ENCODE measurements at regions not wholly inside any gene's neighbourhood (a gene's known extent, or its start where the extent isn't known, plus 50 kb on each side); places are given as distances from the start of the nearest gene placed in this dataset.

DNA sequence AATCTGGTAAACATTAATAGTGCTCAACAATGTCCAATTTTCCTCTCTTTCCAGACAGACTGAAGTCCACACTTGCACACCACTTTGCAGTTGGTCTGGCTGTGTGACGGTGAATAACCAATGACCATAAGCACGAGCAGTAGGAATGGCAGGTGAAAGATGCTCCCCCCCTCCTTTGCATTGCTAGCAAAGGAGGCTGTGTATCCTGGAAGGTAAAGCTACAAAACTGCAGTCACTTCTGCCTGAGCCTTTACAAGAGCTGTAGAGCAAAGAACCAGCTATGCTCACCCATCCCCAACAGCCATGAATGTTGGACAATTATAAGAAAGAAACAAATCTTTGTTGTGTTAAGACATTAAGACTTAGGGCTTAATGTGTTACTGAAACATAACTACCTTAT is 178.0 kb downstream of the IPMK start:
- no peak overlapping the region for H3K4me2 ChIP-seq (ENCODE audit: insufficient read depth, low read length, poor library complexity, severe bottlenecking)
- no peak overlapping the region for H3K4ac ChIP-seq (ENCODE audit: low read length)
- H4K91ac ChIP-seq (ENCODE audit: low read depth, low read length, poor library complexity), result no peak overlapping the region
- DNase-seq (ENCODE audit: low spot score), result no peak
- no peaks in the 10 kb centered on the region for H3K4me1 ChIP-seq (ENCODE audit: control insufficient read depth in 2 of 2, insufficient read depth in 1 of 2, low read depth in 1 of 2, low read length in 2 of 2)
- no peak overlapping the region for H3K14ac ChIP-seq (ENCODE audit: low read length)
- no peak overlapping the region for H3K27ac ChIP-seq (replicated peaks; ENCODE audit: low read length)
- no peaks in the 10 kb centered on the region for H3K36me3 ChIP-seq (replicated peaks in 1 of 2; ENCODE audit: control insufficient read depth in 2 of 2, insufficient read depth in 2 of 2, low read length in 2 of 2)
- no peak overlapping the region for H3K4me3 ChIP-seq (ENCODE audit: low read length in 2 of 2)
- H4K8ac ChIP-seq (ENCODE audit: low read depth, low read length), result no peak overlapping the region
- H3K79me1 ChIP-seq (ENCODE audit: low read depth, low read length), result no peaks in the 10 kb centered on the region
- H2BK5ac ChIP-seq (ENCODE audit: low read length), result no peak overlapping the region
- no CpG with 5 or more reads among the region's 2 CpGs for WGBS, 2 donors (ENCODE audit: extremely low coverage in 2 of 2, insufficient read length in 2 of 2, insufficient replicate concordance in 1 of 2)
- no peaks in the 10 kb centered on the region for H3K27me3 ChIP-seq (ENCODE audit: control insufficient read depth in 3 of 3, insufficient read depth in 3 of 3, low read depth in 1 of 3, low read length in 3 of 3)
- no peak overlapping the region for H2BK12ac ChIP-seq (ENCODE audit: low read length)
- H2BK120ac ChIP-seq (ENCODE audit: low read depth, low read length), result no peak overlapping the region
- no peak overlapping the region for H2AFZ ChIP-seq (ENCODE audit: low read length)
- no peak overlapping the region for H3K23ac ChIP-seq (ENCODE audit: low read depth, low read length, poor library complexity)
- no peak overlapping the region for H2AK5ac ChIP-seq (ENCODE audit: low read depth, low read length)
- H3K9me3 ChIP-seq (replicated peaks in 1 of 2; ENCODE audit: control insufficient read depth in 2 of 2, insufficient read depth in 1 of 2, low read depth in 1 of 2, low read length in 2 of 2), result no peaks in the 10 kb centered on the region
- H3K18ac ChIP-seq (ENCODE audit: low read length), result no peak overlapping the region
- no peak overlapping the region for H3K9ac ChIP-seq (ENCODE audit: low read depth, low read length, poor library complexity)
- H2BK15ac ChIP-seq (ENCODE audit: low read length), result no peak overlapping the region

DNA sequence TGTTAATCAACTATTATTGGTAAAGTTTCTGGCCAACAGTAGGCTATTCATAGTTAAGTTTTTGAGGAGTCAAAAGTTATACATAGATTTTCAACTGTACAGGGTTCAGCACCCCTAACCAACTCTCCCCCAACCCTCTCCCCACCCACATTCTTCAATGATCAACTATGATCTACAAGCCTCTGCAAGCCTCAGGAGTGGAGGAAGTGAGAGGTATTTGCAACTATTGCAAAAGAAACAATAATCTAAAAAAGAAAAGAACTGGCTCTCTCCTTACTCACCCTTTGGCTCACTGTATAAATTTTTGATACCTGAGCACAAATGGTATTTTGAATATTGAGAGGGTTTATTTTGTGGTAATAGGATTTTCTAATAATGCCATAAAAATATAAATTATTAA is 179.8 kb downstream of the IPMK start:
- no peak overlapping the region for H4K8ac ChIP-seq (ENCODE audit: low read depth, low read length)
- no peak overlapping the region for H3K4ac ChIP-seq (ENCODE audit: low read length)
- H3K27me3 ChIP-seq (ENCODE audit: control insufficient read depth in 3 of 3, insufficient read depth in 3 of 3, low read depth in 1 of 3, low read length in 3 of 3), result no peaks in the 10 kb centered on the region
- H2AFZ ChIP-seq (ENCODE audit: low read length), result no peak overlapping the region
- H3K4me2 ChIP-seq (ENCODE audit: insufficient read depth, low read length, poor library complexity, severe bottlenecking), result no peak overlapping the region
- no peak overlapping the region for H2BK12ac ChIP-seq (ENCODE audit: low read length)
- no peak overlapping the region for H3K14ac ChIP-seq (ENCODE audit: low read length)
- no peak overlapping the region for H4K91ac ChIP-seq (ENCODE audit: low read depth, low read length, poor library complexity)
- H3K23ac ChIP-seq (ENCODE audit: low read depth, low read length, poor library complexity), result no peak overlapping the region
- no peak overlapping the region for H2BK15ac ChIP-seq (ENCODE audit: low read length)
- H3K9ac ChIP-seq (ENCODE audit: low read depth, low read length, poor library complexity), result no peak overlapping the region
- H2BK120ac ChIP-seq (ENCODE audit: low read depth, low read length), result no peak overlapping the region
- no peak overlapping the region for H3K4me3 ChIP-seq (ENCODE audit: low read length in 2 of 2)
- H3K79me1 ChIP-seq (ENCODE audit: low read depth, low read length), result no peaks in the 10 kb centered on the region
- no peaks in the 10 kb centered on the region for H3K36me3 ChIP-seq (replicated peaks in 1 of 2; ENCODE audit: control insufficient read depth in 2 of 2, insufficient read depth in 2 of 2, low read length in 2 of 2)
- H3K4me1 ChIP-seq (ENCODE audit: control insufficient read depth in 2 of 2, insufficient read depth in 1 of 2, low read depth in 1 of 2, low read length in 2 of 2), result no peaks in the 10 kb centered on the region
- no peak overlapping the region for H3K27ac ChIP-seq (replicated peaks; ENCODE audit: low read length)
- DNase-seq (ENCODE audit: low spot score), result no peak
- no peak overlapping the region for H3K18ac ChIP-seq (ENCODE audit: low read length)
- no peaks in the 10 kb centered on the region for H3K9me3 ChIP-seq (replicated peaks in 1 of 2; ENCODE audit: control insufficient read depth in 2 of 2, insufficient read depth in 1 of 2, low read depth in 1 of 2, low read length in 2 of 2)
- no peak overlapping the region for H2BK5ac ChIP-seq (ENCODE audit: low read length)
- H2AK5ac ChIP-seq (ENCODE audit: low read depth, low read length), result no peak overlapping the region

DNA sequence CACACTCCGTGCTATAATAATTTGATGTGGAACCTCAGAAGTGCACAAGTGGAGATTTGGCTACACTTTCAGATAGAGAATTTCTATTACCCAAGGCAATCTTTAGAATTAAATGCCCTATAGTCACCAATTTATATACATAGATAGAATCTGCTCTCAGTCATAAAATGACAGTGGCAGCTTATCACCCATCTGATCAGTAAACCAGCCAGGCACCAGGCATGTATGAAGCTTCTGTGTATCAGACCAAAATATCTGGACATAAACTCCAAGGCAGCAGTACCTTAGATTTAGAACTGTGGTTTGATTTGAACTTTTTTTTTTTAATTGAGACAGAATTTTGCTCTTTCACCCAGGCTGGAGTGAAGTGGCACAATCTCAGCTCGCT is 180.9 kb downstream of the IPMK start:
- no peak overlapping the region for H3K18ac ChIP-seq (ENCODE audit: low read length)

DNA sequence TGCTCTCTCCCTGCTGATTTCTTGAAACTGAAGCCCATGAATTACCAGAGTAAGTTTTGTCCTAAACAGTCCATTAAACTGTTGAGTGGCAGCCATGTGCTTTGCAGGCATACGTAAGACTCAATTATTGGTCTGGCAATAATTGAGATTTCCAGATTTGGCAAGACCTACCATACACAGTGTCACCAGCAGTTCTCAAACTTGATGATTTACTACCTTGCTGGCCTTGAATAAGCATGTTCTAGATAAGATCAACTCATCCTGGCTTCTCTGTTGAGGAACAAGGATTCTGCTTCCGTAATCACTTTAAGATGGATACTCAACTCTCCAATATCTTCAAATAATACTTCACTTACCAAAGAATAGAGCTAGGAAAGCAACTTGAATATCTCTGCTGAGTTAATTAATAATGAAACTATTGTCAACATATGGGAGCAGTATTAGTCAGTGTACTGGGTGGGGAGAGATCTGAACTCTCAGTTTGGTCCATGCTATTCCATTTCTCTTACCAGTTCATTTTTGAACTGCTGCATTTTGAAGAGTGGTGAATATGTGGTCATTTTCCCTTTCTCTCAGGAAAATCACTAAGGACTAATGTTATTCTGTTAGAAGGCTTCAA is 181.4 kb downstream of the IPMK start:
- Histone ChIP-seq H2BK12ac (ENCODE audit: low read length) (no peak overlapping the region), H3K18ac (ENCODE audit: low read length) (no peak overlapping the region), H3K4me1 (ENCODE audit: control insufficient read depth in 2 of 2, insufficient read depth in 1 of 2, low read depth in 1 of 2, low read length in 2 of 2) (no peaks in the 10 kb centered on the region), H2BK120ac (ENCODE audit: low read depth, low read length) (no peak overlapping the region), H3K23ac (ENCODE audit: low read depth, low read length, poor library complexity) (no peak overlapping the region), H3K27me3 (ENCODE audit: control insufficient read depth in 3 of 3, insufficient read depth in 3 of 3, low read depth in 1 of 3, low read length in 3 of 3) (no peaks in the 10 kb centered on the region), H4K91ac (ENCODE audit: low read depth, low read length, poor library complexity) (no peak overlapping the region), H2AK5ac (ENCODE audit: low read depth, low read length) (no peak overlapping the region), H3K36me3 (replicated peaks in 1 of 2; ENCODE audit: control insufficient read depth in 2 of 2, insufficient read depth in 2 of 2, low read length in 2 of 2) (no peaks in the 10 kb centered on the region), H4K8ac (ENCODE audit: low read depth, low read length) (no peak overlapping the region), H3K9ac (ENCODE audit: low read depth, low read length, poor library complexity) (no peak overlapping the region), H3K79me1 (ENCODE audit: low read depth, low read length) (no peaks in the 10 kb centered on the region), H3K27ac (replicated peaks; ENCODE audit: low read length) (no peak overlapping the region), H3K4ac (ENCODE audit: low read length) (no peak overlapping the region), H3K14ac (ENCODE audit: low read length) (no peak overlapping the region), H3K4me3 (ENCODE audit: low read length in 2 of 2) (no peak overlapping the region), H3K4me2 (ENCODE audit: insufficient read depth, low read length, poor library complexity, severe bottlenecking) (no peak overlapping the region), H2BK5ac (ENCODE audit: low read length) (no peak overlapping the region), H2AFZ (ENCODE audit: low read length) (no peak overlapping the region), H3K9me3 (replicated peaks in 1 of 2; ENCODE audit: control insufficient read depth in 2 of 2, insufficient read depth in 1 of 2, low read depth in 1 of 2, low read length in 2 of 2) (no peaks in the 10 kb centered on the region), H2BK15ac (ENCODE audit: low read length) (no peak overlapping the region)
- WGBS, 2 donors (ENCODE audit: extremely low coverage in 2 of 2, insufficient read length in 2 of 2, insufficient replicate concordance in 1 of 2), result no CpG with 5 or more reads among the region's 2 CpGs
- DNase-seq (ENCODE audit: low spot score), result no peak

More for the DNA sequence above, 180.9 kb downstream of the IPMK start:
- no peaks in the 10 kb centered on the region for H3K4me1 ChIP-seq (ENCODE audit: control insufficient read depth in 2 of 2, insufficient read depth in 1 of 2, low read depth in 1 of 2, low read length in 2 of 2)
- DNase-seq (ENCODE audit: low spot score), result no peak
- no peaks in the 10 kb centered on the region for H3K9me3 ChIP-seq (replicated peaks in 1 of 2; ENCODE audit: control insufficient read depth in 2 of 2, insufficient read depth in 1 of 2, low read depth in 1 of 2, low read length in 2 of 2)
- H3K23ac ChIP-seq (ENCODE audit: low read depth, low read length, poor library complexity), result no peak overlapping the region
- no peak overlapping the region for H3K4ac ChIP-seq (ENCODE audit: low read length)
- H3K4me2 ChIP-seq (ENCODE audit: insufficient read depth, low read length, poor library complexity, severe bottlenecking), result no peak overlapping the region
- no peak overlapping the region for H3K4me3 ChIP-seq (ENCODE audit: low read length in 2 of 2)
- no peak overlapping the region for H3K14ac ChIP-seq (ENCODE audit: low read length)
- H2BK12ac ChIP-seq (ENCODE audit: low read length), result no peak overlapping the region
- H2BK15ac ChIP-seq (ENCODE audit: low read length), result no peak overlapping the region
- no peak overlapping the region for H4K91ac ChIP-seq (ENCODE audit: low read depth, low read length, poor library complexity)
- H3K27ac ChIP-seq (replicated peaks; ENCODE audit: low read length), result no peak overlapping the region
- H2BK120ac ChIP-seq (ENCODE audit: low read depth, low read length), result no peak overlapping the region
- no peaks in the 10 kb centered on the region for H3K27me3 ChIP-seq (ENCODE audit: control insufficient read depth in 3 of 3, insufficient read depth in 3 of 3, low read depth in 1 of 3, low read length in 3 of 3)
- H4K8ac ChIP-seq (ENCODE audit: low read depth, low read length), result no peak overlapping the region
- no peak overlapping the region for H2BK5ac ChIP-seq (ENCODE audit: low read length)
- H3K79me1 ChIP-seq (ENCODE audit: low read depth, low read length), result no peaks in the 10 kb centered on the region
- no peak overlapping the region for H3K9ac ChIP-seq (ENCODE audit: low read depth, low read length, poor library complexity)
- H3K36me3 ChIP-seq (replicated peaks in 1 of 2; ENCODE audit: control insufficient read depth in 2 of 2, insufficient read depth in 2 of 2, low read length in 2 of 2), result no peaks in the 10 kb centered on the region
- H2AK5ac ChIP-seq (ENCODE audit: low read depth, low read length), result no peak overlapping the region
- WGBS, 2 donors (ENCODE audit: extremely low coverage in 2 of 2, insufficient read length in 2 of 2, insufficient replicate concordance in 1 of 2), result no CpG with 5 or more reads among the region's 2 CpGs
- H2AFZ ChIP-seq (ENCODE audit: low read length), result no peak overlapping the region
